NCI-H2107 treated with DMSO at 0.1 percent for 48 hours (cell line): ENCODE measurements at regions not wholly inside any gene's neighbourhood (a gene's known extent, or its start where the extent isn't known, plus 50 kb on each side); places are given as distances from the start of the nearest gene placed in this dataset.
A peak's percentile ranks its signal among the peaks of the same experiment; 100 is the strongest.
"Not testable (repeated sequence)": the region's sequence is repeated elsewhere in the genome, so short reads cannot be mapped to it uniquely, and the experiment has no call there.

Experiments
- DNase-seq: peaks from one replicate; lab custom pipeline; 2025; ENCODE audit not compliant: unreplicated experiment; lab: John Stamatoyannopoulos, UW

DNA sequence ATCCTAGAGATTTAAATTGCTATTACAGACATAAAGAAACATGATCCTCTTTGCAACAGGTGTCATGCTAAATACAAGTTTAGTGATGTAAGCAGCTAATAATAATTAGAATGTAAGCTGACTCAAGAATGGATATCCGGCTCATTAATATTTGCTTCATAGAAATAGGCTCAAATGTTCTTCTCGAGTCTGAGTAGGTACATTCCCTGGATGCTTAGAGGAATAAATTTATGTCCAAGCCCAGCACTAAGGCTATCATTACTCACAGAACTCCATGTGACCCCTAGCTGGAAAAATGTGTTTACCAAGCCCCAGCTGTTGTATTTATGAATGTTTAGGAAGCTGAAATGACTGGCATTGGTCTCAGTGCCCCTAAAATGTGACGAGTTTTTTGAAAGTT lies 87.6 kb upstream of the TSPAN7 start:
- DNase-seq, result no peak

- DNase-seq, result no peak
These were observed 86.8 kb upstream of the TSPAN7 start for GRCh38 chrX:38474543-38474942.

- no peak for DNase-seq
These were observed 79.2 kb upstream of the TSPAN7 start for GRCh38 chrX:38482183-38482582.

DNA sequence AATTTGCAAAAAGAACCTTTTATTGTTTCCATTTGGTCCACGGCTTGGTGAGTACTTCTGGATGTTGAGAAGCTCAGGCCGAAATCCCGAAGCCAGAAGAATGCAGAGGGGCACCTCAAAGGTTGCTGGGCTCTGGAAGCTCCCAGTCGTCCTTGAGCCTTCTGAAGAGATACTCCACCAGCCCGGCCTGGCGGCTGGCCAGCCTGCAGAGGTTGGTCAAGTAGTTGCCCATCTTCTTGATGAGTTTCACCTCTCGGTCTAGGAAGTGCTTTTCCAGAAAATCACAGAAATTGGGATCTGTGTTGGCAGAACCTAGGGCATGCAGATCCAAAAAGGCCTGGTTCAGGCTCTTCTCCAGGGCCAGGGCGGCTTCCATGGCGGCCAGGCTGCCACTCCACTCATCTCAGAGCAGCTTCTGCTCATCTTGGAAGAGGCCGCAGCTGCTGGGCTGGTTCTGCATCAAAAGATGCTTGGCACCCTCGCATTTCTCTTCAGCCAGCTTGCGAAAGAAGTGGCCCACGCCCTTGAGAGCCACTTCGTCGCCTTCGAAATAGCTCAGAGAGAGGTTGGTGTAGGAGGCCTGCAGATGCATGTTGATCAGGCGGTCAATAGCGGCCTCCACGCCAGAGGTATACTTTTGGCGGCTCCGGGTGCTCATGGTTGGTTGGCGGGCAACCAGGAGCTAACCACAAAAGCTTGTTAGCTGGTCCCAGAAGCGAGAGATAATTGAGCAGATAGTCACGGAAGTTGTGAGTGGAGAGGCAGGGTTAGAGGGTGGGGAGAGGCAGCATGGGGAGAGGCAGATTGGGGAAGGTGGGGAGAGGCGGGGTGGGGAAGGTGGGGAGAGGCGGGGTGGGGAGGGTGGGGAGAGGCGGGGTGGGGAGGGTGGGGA lies 76.5 kb upstream of the TSPAN7 start:
- DNase-seq, result peak; percentile 71

DNA sequence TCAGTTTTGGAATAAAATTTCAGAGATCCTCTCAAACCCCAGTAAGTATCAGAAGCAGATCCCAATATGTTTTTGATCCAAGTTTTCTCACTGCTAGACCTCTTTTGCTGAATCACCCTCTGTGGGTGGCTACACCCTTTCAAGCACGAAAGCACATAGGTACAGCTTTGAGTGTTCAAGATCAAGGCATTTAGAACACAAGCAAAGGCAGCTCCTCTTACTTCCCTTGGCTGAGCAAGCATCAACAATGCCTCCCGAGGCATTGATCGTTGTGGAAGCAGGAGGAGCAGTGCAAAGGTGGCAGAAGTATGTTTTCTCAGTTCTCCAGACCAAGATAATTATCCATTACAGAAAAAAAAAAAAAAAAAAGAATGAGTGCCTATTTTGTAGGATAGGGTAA lies 72.0 kb upstream of the TSPAN7 start:
- no peak for DNase-seq

- DNase-seq, result no peak
These were observed 67.0 kb upstream of the TSPAN7 start for GRCh38 chrX:38494239-38494823.

DNA sequence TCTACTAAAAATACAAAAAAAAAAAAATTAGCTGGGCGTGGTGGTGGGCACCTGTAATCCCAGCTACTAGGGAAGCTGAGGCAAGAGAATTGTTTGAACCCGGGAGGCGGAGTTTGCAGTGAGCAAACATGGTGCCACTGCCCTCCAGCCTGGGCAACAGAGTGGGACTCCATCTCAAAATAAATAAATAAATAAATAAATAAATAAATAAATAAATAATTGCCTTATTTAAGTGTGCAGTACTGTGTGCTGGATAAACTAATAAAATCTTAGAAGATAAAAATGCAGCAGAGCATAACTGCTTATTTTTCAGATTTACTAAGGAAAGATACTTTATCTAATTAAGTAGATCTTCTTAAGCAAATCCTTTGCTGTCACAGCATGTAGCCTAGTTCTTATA lies 61.7 kb upstream of the TSPAN7 start:
- not testable (repeated sequence) for DNase-seq

DNA sequence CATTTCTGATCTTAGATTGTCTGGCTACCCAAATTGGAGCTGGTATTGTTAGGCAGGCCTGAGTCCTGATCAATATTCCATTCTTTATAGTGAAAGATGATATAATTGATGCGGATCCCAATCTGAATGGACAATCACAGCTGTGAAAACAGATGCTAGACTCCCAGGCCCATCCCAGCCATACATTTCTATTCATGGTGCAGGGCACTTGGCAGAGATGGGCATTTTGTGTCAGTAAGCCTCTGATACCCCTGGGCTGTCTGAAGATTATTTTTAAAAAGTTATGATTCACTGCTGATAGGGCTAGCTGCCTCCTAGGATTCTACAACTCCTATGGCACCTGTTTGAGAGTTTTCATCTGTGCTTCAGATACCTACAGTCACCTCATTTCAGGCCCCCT lies 61.2 kb upstream of the TSPAN7 start:
- DNase-seq, result no peak

DNA sequence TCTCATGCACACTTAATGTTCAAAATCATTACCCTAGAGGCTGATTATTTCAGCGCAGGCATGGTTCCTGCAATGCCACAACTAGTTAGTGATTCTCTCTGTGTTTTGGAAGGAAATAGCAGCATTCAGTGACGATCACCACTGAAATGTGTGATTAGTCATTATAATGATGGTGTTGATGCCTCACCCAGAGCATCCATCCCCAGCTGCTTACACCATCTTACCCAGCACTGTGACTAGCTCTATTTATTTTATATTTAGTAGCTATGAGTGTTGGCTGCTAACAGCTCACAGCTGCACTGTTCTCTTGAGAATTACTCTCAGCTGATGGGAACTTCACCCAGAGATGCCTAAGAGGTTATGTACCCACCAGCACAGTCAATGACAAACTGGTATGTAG lies 60.5 kb upstream of the TSPAN7 start:
- no peak for DNase-seq

- no peak for DNase-seq
These were observed 55.8 kb upstream of the TSPAN7 start for GRCh38 chrX:38505583-38505982.
